ENCODE measurements at regions not wholly inside any gene's neighbourhood (a gene's known extent, or its start where the extent isn't known, plus 50 kb on each side); places are given as distances from the start of the nearest gene placed in this dataset.
A peak's percentile ranks its signal among the peaks of the same experiment; 100 is the strongest.

GRCh38 chr5:106759152-106759551 is 911.6 kb downstream of the EFNA5 start:
- no peak for DNase-seq
- no peaks in the 10 kb centered on the region for H3K27me3 ChIP-seq
- H3K4me1 ChIP-seq = no peaks in the 10 kb centered on the region
- no peaks in the 10 kb centered on the region for H3K36me3 ChIP-seq
- no peak for TF ChIP-seq CTCF (IDR thresholded peaks at IDR 0.05)
- no peak overlapping the region for H3K4me3 ChIP-seq
- no peaks in the 10 kb centered on the region for H3K9me3 ChIP-seq
- intact Hi-C loops (cut with DNase I) = no loop called here
- ATAC-seq = peak; percentile 58
- H3K27ac ChIP-seq = no peak overlapping the region

GRCh38 chr5:106757672-106758071 is 913.1 kb downstream of the EFNA5 start:
- no peaks in the 10 kb centered on the region for H3K36me3 ChIP-seq
- no peaks in the 10 kb centered on the region for H3K27me3 ChIP-seq
- no peak for TF ChIP-seq CTCF (IDR thresholded peaks at IDR 0.05)
- DNase-seq = no peak
- no peak overlapping the region for H3K27ac ChIP-seq
- no peaks in the 10 kb centered on the region for H3K9me3 ChIP-seq
- ATAC-seq = no peak
- no peaks in the 10 kb centered on the region for H3K4me1 ChIP-seq
- no peak overlapping the region for H3K4me3 ChIP-seq
- intact Hi-C loops (cut with DNase I) = no loop called here

- intact Hi-C loops (cut with DNase I) = no loop called here
These were observed 914.9 kb downstream of the EFNA5 start for GRCh38 chr5:106755789-106756188.

GRCh38 chr5:106755066-106755465 is 915.7 kb downstream of the EFNA5 start:
- Histone ChIP-seq H3K27ac (no peak overlapping the region), H3K4me3 (no peak overlapping the region), H3K4me1 (no peaks in the 10 kb centered on the region), H3K27me3 (no peaks in the 10 kb centered on the region), H3K36me3 (no peaks in the 10 kb centered on the region), H3K9me3 (no peaks in the 10 kb centered on the region)
- DNase-seq (no peak), ATAC-seq (no peak)
- intact Hi-C loops (cut with DNase I) = no loop called here
- TF ChIP-seq CTCF (IDR thresholded peaks at IDR 0.05) = no peak

More at GRCh38 chr5:106755789-106756188, 914.9 kb downstream of the EFNA5 start:
- Histone ChIP-seq H3K4me1 (no peaks in the 10 kb centered on the region), H3K4me3 (no peak overlapping the region), H3K36me3 (no peaks in the 10 kb centered on the region), H3K27me3 (no peaks in the 10 kb centered on the region), H3K27ac (no peak overlapping the region), H3K9me3 (no peaks in the 10 kb centered on the region)
- DNase-seq (no peak), ATAC-seq (no peak)
- TF ChIP-seq CTCF (IDR thresholded peaks at IDR 0.05) = no peak

GRCh38 chr5:106749826-106750225 is 920.9 kb downstream of the EFNA5 start:
- Histone ChIP-seq H3K4me1 (no peaks in the 10 kb centered on the region), H3K9me3 (no peaks in the 10 kb centered on the region), H3K36me3 (no peaks in the 10 kb centered on the region), H3K27ac (no peak overlapping the region), H3K27me3 (no peaks in the 10 kb centered on the region), H3K4me3 (no peak overlapping the region)
- no peak for TF ChIP-seq CTCF (IDR thresholded peaks at IDR 0.05)
- intact Hi-C loops (cut with DNase I) = no loop called here
- DNase-seq (no peak), ATAC-seq (no peak)

GRCh38 chr5:106739127-106739526 is 931.6 kb downstream of the EFNA5 start:
- no peak for DNase-seq

More at GRCh38 chr5:106739127-106739526, 931.6 kb downstream of the EFNA5 start:
- no peaks in the 10 kb centered on the region for H3K9me3 ChIP-seq
- no peaks in the 10 kb centered on the region for H3K4me1 ChIP-seq
- H3K27me3 ChIP-seq = no peaks in the 10 kb centered on the region
- intact Hi-C loops (cut with DNase I) = no loop called here
- no peaks in the 10 kb centered on the region for H3K36me3 ChIP-seq
- ATAC-seq = no peak
- H3K4me3 ChIP-seq = no peak overlapping the region
- TF ChIP-seq CTCF (IDR thresholded peaks at IDR 0.05) = no peak
- no peak overlapping the region for H3K27ac ChIP-seq
